T-helper 17 cell (primary cell): ENCODE measurements at regions not wholly inside any gene's neighbourhood (a gene's known extent, or its start where the extent isn't known, plus 50 kb on each side); places are given as distances from the start of the nearest gene placed in this dataset.

ENCODE experiments used
- ATAC-seq: fragments of 150-1000 bp; cut with Tn5 transposase; 2 replicates; pipeline ENCODE4 v1.10.0; 2021; ENCODE audit warnings: mild to moderate bottlenecking, moderate library complexity
- DNase-seq, 3 donors: peaks; one replicate each; pipeline versions ENCODE4 v3.0.0 to v3.0.0-alpha.2; 2020 to 2021
- H3K9me3 ChIP-seq: one replicate; pipeline ENCODE4 v1.7.0; 2013; ENCODE audit warnings: low read length, mild to moderate bottlenecking; ENCODE audit not compliant: control insufficient read depth, poor library complexity, severe bottlenecking
- H3K27ac Mint-ChIP-seq: one replicate; pipeline ENCODE4 v1.8.0; 2022; ENCODE audit warnings: mild to moderate bottlenecking, moderate library complexity, mixed read lengths
- H3K27me3 Mint-ChIP-seq: one replicate; pipeline ENCODE4 v1.8.0; 2022; ENCODE audit warnings: mixed read lengths
- H3K36me3 Mint-ChIP-seq: one replicate; pipeline ENCODE4 v1.8.0; 2022; ENCODE audit warnings: low read depth, mixed read lengths
- H3K4me1 Mint-ChIP-seq: one replicate; pipeline ENCODE4 v1.8.0; 2022; ENCODE audit warnings: mild to moderate bottlenecking, mixed read lengths
- H3K4me3 Mint-ChIP-seq: one replicate; pipeline ENCODE4 v1.8.0; 2022; ENCODE audit warnings: mild to moderate bottlenecking, moderate library complexity, mixed read lengths

- Mint-ChIP-seq H3K4me1 (no peaks in the 10 kb centered on the region), H3K36me3 (no peaks in the 10 kb centered on the region), H3K27ac (no peak overlapping the region), H3K4me3 (no peak overlapping the region), H3K27me3 (peaks cover 19% of the 10 kb centered on the region)
- DNase-seq (no peak), ATAC-seq (no peak)
- no peaks in the 10 kb centered on the region for H3K9me3 ChIP-seq
Measured at GRCh38 chr10:94192974-94193373, 169.8 kb downstream of the NOC3L start.

GRCh38 chr10:94193466-94193924 is 169.2 kb downstream of the NOC3L start:
- no peaks in the 10 kb centered on the region for H3K4me1 Mint-ChIP-seq
- no peak overlapping the region for H3K27ac Mint-ChIP-seq
- no peak for ATAC-seq
- peaks cover 19% of the 10 kb centered on the region for H3K27me3 Mint-ChIP-seq
- H3K36me3 Mint-ChIP-seq, result no peaks in the 10 kb centered on the region
- no peak for DNase-seq
- no peak overlapping the region for H3K4me3 Mint-ChIP-seq
- no peaks in the 10 kb centered on the region for H3K9me3 ChIP-seq

- no peak for ATAC-seq
- H3K4me1 Mint-ChIP-seq, result no peaks in the 10 kb centered on the region
- no peak overlapping the region for H3K27ac Mint-ChIP-seq
- H3K27me3 Mint-ChIP-seq, result peaks cover 19% of the 10 kb centered on the region
- no peak overlapping the region for H3K4me3 Mint-ChIP-seq
- no peaks in the 10 kb centered on the region for H3K9me3 ChIP-seq
- no peaks in the 10 kb centered on the region for H3K36me3 Mint-ChIP-seq
- DNase-seq, result no peak
Measured at GRCh38 chr10:94194256-94194655, 168.5 kb downstream of the NOC3L start.

- H3K36me3 Mint-ChIP-seq, result no peaks in the 10 kb centered on the region
- H3K4me1 Mint-ChIP-seq, result no peaks in the 10 kb centered on the region
- H3K27me3 Mint-ChIP-seq, result peaks cover 27% of the 10 kb centered on the region
- no peak overlapping the region for H3K4me3 Mint-ChIP-seq
- no peak overlapping the region for H3K27ac Mint-ChIP-seq
- ATAC-seq (no peak), DNase-seq (no peak)
- H3K9me3 ChIP-seq, result no peaks in the 10 kb centered on the region
Measured at GRCh38 chr10:94197241-94197640, 165.5 kb downstream of the NOC3L start.

DNA sequence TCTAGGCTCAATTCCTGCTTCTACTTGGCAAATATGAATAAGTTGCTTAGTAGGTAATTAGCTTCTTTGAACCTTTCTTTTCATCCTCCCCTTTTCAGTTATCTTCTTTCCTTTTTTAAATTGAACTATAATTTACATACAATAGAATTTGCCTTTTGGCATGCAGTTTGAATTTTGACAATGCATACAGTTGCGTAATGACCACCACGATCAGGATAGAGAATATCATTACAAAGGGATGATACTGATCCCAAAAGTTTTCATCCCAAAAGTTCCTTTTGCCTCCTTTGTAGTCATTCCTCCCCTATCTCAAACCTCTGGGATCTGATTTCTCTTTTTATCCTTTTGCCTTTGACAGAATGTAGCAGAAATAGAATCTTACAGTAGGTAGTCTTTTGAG is 164.4 kb downstream of the NOC3L start:
- no peaks in the 10 kb centered on the region for H3K9me3 ChIP-seq
- Mint-ChIP-seq H3K4me3 (no peak overlapping the region), H3K36me3 (no peaks in the 10 kb centered on the region), H3K27ac (no peak overlapping the region), H3K27me3 (peaks cover 21% of the 10 kb centered on the region), H3K4me1 (no peaks in the 10 kb centered on the region)
- DNase-seq (no peak), ATAC-seq (no peak)

GRCh38 chr10:94199565-94199964 is 163.2 kb downstream of the NOC3L start:
- no peak for DNase-seq
- H3K4me3 Mint-ChIP-seq, result no peak overlapping the region
- no peaks in the 10 kb centered on the region for H3K9me3 ChIP-seq
- no peaks in the 10 kb centered on the region for H3K4me1 Mint-ChIP-seq
- H3K36me3 Mint-ChIP-seq, result no peaks in the 10 kb centered on the region
- no peak overlapping the region for H3K27ac Mint-ChIP-seq
- peaks cover 18% of the 10 kb centered on the region for H3K27me3 Mint-ChIP-seq
- no peak for ATAC-seq

DNA sequence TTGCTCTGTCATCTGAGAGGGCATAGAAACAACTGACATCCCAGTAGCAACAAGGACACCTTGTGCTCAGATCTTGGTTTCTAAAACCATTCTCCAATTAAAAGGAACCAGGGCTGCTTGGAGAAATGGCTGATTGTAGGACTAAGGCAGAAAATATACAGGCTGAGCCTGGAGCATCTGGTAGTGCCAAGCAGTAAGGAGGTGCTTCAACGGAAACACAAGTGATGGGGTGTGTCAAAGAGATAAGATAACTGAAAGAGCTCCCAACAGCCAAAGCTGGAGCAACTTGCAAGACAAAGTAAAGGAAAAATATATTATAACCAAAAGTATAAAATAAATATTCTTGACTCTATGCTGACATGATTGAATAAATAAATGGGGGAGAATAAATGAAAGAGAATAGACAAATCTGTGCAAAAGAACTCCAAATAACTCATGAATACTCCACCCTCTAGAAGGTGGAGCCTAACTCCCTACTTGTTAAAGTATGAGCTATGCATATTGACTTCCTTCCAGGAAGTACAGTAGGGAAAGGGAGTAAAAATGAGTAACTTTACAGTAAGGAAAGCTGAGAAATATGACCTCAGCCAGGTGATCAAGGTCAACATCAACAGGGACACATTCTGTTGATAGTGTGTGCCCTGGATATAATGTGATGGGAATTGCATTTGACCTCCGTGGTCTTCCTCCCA is 162.4 kb downstream of the NOC3L start:
- H3K9me3 ChIP-seq, result no peaks in the 10 kb centered on the region
- peaks cover 15% of the 10 kb centered on the region for H3K27me3 Mint-ChIP-seq
- H3K4me1 Mint-ChIP-seq, result no peaks in the 10 kb centered on the region
- no peaks in the 10 kb centered on the region for H3K36me3 Mint-ChIP-seq
- ATAC-seq (no peak), DNase-seq (no peak)
- H3K4me3 Mint-ChIP-seq, result no peak overlapping the region
- H3K27ac Mint-ChIP-seq, result no peak overlapping the region

DNA sequence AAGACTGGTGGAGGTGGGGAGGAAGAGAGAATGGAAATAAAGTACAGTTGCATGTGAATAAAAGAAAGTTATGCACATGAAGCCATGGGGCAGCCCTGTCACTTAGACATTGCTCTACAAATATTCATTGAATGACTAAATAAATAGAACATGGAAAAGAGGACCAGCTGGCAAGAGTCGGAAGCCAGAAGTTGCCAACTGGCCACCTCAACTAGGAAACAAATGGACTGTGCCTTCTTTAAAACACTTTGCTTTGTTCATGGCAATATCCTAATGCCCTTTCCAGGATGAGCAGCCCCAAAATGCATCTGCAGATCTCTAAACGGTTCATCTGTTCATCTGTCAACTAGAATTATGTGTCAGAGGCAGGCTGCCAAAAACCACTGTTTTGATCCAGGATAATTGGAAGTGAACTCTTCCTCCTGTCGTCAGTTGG is 157.3 kb downstream of the NOC3L start:
- H3K27ac Mint-ChIP-seq, result no peak overlapping the region
- no peak overlapping the region for H3K4me3 Mint-ChIP-seq
- peaks cover 9% of the 10 kb centered on the region for H3K4me1 Mint-ChIP-seq
- no peaks in the 10 kb centered on the region for H3K9me3 ChIP-seq
- no peak for ATAC-seq
- H3K36me3 Mint-ChIP-seq, result no peaks in the 10 kb centered on the region
- no peak for DNase-seq
- peaks cover 6% of the 10 kb centered on the region for H3K27me3 Mint-ChIP-seq

DNA sequence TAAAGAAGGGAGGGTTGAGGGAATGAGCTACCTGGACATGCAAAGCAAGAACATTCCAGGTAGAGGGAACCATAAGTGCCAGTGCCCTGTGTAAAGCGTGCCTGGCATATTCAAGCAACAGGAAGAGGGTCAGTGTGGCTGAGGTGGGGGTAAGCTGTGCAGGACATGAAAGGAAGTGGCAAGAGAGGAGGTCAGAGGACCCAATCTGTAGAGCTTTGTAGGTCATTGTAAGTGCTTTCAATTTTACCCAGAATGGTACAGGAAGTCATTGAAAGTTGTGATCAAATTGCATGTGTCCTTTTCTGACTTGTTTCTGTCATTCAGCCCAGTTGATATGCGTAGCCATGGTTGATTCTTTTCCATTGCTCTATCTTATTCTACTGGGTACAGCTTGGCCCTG is 156.6 kb downstream of the NOC3L start:
- Mint-ChIP-seq H3K27me3 (peaks cover 11% of the 10 kb centered on the region), H3K27ac (no peak overlapping the region), H3K4me3 (peak overlapping the region; percentile 25), H3K36me3 (no peaks in the 10 kb centered on the region), H3K4me1 (peaks cover 9% of the 10 kb centered on the region)
- H3K9me3 ChIP-seq, result no peaks in the 10 kb centered on the region
- ATAC-seq (no peak), DNase-seq (no peak)

DNA sequence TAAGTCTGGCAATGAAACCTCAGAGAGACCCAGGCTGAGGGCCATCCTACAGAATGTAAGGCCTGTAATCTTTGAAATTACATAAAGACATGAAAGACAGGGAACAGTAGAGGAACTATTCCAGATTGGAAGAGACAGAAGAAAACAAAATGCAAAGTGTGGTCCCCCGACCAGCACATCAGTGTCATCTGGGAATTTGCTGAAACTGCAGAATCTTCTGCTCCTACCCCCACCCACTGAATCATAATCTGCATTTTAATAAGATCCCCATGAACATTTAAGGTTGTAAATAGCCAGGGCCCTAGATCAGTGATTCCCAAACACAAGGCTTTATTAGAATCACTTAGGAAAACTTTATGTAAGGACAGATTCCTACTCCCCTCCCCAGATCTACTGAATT is 154.4 kb downstream of the NOC3L start:
- Mint-ChIP-seq H3K27me3 (peaks cover 22% of the 10 kb centered on the region), H3K4me1 (peaks cover 9% of the 10 kb centered on the region), H3K4me3 (no peak overlapping the region), H3K27ac (no peak overlapping the region), H3K36me3 (no peaks in the 10 kb centered on the region)
- ATAC-seq (no peak), DNase-seq (no peak)
- H3K9me3 ChIP-seq, result no peaks in the 10 kb centered on the region

GRCh38 chr10:94210440-94211168 is 152.1 kb downstream of the NOC3L start:
- H3K27ac Mint-ChIP-seq, result no peak overlapping the region
- ATAC-seq, result no peak
- H3K4me1 Mint-ChIP-seq, result peaks cover 9% of the 10 kb centered on the region
- H3K27me3 Mint-ChIP-seq, result peaks cover 42% of the 10 kb centered on the region
- DNase-seq, result no peak
- H3K9me3 ChIP-seq, result no peaks in the 10 kb centered on the region
- H3K4me3 Mint-ChIP-seq, result no peak overlapping the region
- no peaks in the 10 kb centered on the region for H3K36me3 Mint-ChIP-seq

GRCh38 chr10:94211169-94211510 is 151.6 kb downstream of the NOC3L start:
- H3K9me3 ChIP-seq, result no peaks in the 10 kb centered on the region
- DNase-seq (no peak), ATAC-seq (no peak)
- Mint-ChIP-seq H3K36me3 (no peaks in the 10 kb centered on the region), H3K4me1 (peaks cover 7% of the 10 kb centered on the region), H3K4me3 (no peak overlapping the region), H3K27ac (no peak overlapping the region), H3K27me3 (peaks cover 47% of the 10 kb centered on the region)

- Mint-ChIP-seq H3K4me3 (no peak overlapping the region), H3K36me3 (no peaks in the 10 kb centered on the region), H3K4me1 (no peaks in the 10 kb centered on the region), H3K27me3 (peaks cover 49% of the 10 kb centered on the region), H3K27ac (no peak overlapping the region)
- no peak for ATAC-seq
- DNase-seq, result no peak
- H3K9me3 ChIP-seq, result no peaks in the 10 kb centered on the region
Measured at GRCh38 chr10:94213001-94213530, 149.7 kb downstream of the NOC3L start.

GRCh38 chr10:94213980-94214379 is 148.8 kb downstream of the NOC3L start:
- ATAC-seq, result no peak
- H3K9me3 ChIP-seq, result no peaks in the 10 kb centered on the region
- no peak overlapping the region for H3K27ac Mint-ChIP-seq
- H3K4me3 Mint-ChIP-seq, result no peak overlapping the region
- no peaks in the 10 kb centered on the region for H3K4me1 Mint-ChIP-seq
- H3K36me3 Mint-ChIP-seq, result no peaks in the 10 kb centered on the region
- DNase-seq, result no peak
- H3K27me3 Mint-ChIP-seq, result peaks cover 49% of the 10 kb centered on the region
